Adipocyte (in vitro differentiated cells): ENCODE measurements at regions not wholly inside any gene's neighbourhood (a gene's known extent, or its start where the extent isn't known, plus 50 kb on each side); places are given as distances from the start of the nearest gene placed in this dataset.

Experiments
- DNase-seq: peaks from one replicate; pipeline ENCODE4 v3.0.0-alpha.2; 2015; ENCODE audit warnings: low read depth
- H3K27me3 ChIP-seq: replicated peaks from 2 replicates; pipeline ENCODE4 v1.7.0; 2013; ENCODE audit warnings: mild to moderate bottlenecking, low read length, moderate library complexity; ENCODE audit not compliant: control insufficient read depth, insufficient read depth
- H3K36me3 ChIP-seq: 2 replicates; pipeline ENCODE4 v1.7.0; 2013; ENCODE audit warnings: low read length, mild to moderate bottlenecking, moderate library complexity; ENCODE audit not compliant: control insufficient read depth, insufficient read depth, severe bottlenecking
- H3K4me1 ChIP-seq: 2 replicates; pipeline ENCODE4 v1.7.0; 2013; ENCODE audit warnings: mild to moderate bottlenecking, low read length, moderate library complexity; ENCODE audit not compliant: control insufficient read depth, insufficient read depth
- H3K4me3 ChIP-seq: 2 replicates; pipeline ENCODE4 v1.7.0; 2013; ENCODE audit warnings: mild to moderate bottlenecking, low read length, moderate library complexity
- H3K9ac ChIP-seq: 2 replicates; pipeline ENCODE4 v1.7.0; 2013; ENCODE audit warnings: mild to moderate bottlenecking, low read length, moderate library complexity
- H3K9me3 ChIP-seq: 2 replicates; pipeline ENCODE4 v1.7.0; 2013; ENCODE audit warnings: mild to moderate bottlenecking, low read length, moderate library complexity; ENCODE audit not compliant: control insufficient read depth

DNA sequence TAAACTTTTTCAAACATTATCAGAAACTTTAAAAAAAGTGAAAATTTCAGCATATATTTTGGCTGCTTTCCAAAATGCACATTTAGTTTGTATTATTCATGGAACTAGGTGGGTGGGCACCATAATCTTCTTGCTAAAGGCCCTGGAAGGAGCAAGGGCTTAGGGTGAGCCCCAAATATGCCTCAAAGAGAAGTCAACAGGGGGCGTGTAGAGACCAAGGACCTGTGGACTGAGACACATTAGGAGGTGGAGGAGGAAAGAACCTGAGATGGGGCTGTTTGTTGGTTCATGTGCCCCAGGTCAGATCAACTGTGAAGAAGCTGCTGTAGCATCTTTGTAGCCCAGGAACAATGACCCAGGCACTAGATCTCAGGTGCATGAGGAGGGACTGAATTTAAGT, 79.6 kb upstream of the OLFM4 start:
- no peak overlapping the region for H3K9ac ChIP-seq
- peaks cover 3% of the 10 kb centered on the region for H3K9me3 ChIP-seq
- no peak for DNase-seq
- peaks cover 9% of the 10 kb centered on the region for H3K27me3 ChIP-seq
- H3K4me1 ChIP-seq = no peaks in the 10 kb centered on the region
- no peaks in the 10 kb centered on the region for H3K36me3 ChIP-seq
- H3K4me3 ChIP-seq = no peak overlapping the region

DNA sequence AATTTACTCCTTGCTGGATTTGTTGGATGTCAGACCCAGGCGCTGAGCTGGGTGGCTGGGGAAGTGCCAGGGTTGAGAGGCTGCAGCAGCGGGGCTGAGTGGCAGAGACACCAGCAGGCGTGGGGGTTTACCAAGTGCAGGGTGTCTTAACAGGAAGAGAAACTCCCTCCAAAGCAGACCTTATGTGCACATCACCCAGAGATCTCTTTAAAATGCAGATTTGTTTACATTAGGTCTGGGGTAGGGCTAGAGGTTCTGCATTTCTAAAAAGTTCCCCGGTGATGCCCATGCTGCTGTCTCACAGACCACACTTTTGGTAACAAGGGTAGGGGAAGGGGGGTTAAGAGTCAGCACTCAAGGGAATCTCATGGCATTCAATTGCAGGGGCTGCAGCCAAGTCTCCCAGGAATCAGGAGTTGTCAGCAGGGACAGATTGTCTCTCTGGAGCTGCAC, 80.7 kb upstream of the OLFM4 start:
- Histone ChIP-seq H3K9ac (no peak overlapping the region), H3K36me3 (no peaks in the 10 kb centered on the region), H3K27me3 (peaks cover 9% of the 10 kb centered on the region), H3K4me3 (no peak overlapping the region), H3K4me1 (no peaks in the 10 kb centered on the region), H3K9me3 (peaks cover 3% of the 10 kb centered on the region)
- DNase-seq = no peak

DNA sequence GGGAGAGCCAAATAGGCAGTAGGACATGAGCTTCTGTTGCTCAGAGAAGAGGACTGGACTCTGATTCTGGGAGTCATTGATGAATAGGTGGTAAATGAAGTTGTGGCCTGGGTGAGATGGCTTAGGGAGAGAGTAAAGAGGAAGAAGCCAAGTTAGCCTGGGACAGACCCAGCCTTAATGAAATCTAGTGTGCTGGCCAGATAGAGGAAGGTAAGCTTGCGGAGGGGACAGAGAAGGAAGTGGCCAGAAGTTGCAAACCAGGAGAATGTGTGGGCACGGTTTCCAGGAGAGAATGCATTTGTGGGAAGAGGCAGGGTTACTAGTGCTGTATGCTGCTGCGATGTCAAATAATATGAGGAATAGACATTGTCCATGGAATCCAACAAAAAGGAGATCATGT, 83.3 kb upstream of the OLFM4 start:
- H3K9me3 ChIP-seq = peaks cover 3% of the 10 kb centered on the region
- H3K9ac ChIP-seq = no peak overlapping the region
- H3K27me3 ChIP-seq = peaks cover 9% of the 10 kb centered on the region
- DNase-seq = no peak
- H3K4me1 ChIP-seq = no peaks in the 10 kb centered on the region
- H3K36me3 ChIP-seq = no peaks in the 10 kb centered on the region
- H3K4me3 ChIP-seq = no peak overlapping the region

DNA sequence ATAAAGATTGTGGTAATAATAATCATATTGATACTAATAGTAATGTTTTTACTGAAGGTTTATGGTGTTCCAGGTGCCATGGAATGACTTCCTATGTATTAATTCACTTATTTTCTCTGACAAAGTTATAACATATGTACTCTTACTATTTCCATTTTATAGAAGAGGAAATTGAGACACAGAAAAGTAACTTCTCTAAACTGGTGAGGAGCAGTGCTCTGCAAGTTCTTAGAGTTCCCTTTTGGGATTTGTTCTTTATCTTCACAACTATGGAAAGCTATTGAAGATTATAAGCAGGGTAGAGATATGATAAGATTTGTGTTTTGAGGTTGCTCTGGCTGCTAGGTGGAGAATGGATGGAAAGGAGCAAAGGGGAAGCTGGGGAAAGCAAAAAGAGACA, 83.9 kb upstream of the OLFM4 start:
- no peak overlapping the region for H3K4me3 ChIP-seq
- H3K9me3 ChIP-seq = peaks cover 3% of the 10 kb centered on the region
- peaks cover 5% of the 10 kb centered on the region for H3K27me3 ChIP-seq
- no peaks in the 10 kb centered on the region for H3K4me1 ChIP-seq
- DNase-seq = no peak
- H3K36me3 ChIP-seq = no peaks in the 10 kb centered on the region
- no peak overlapping the region for H3K9ac ChIP-seq

DNA sequence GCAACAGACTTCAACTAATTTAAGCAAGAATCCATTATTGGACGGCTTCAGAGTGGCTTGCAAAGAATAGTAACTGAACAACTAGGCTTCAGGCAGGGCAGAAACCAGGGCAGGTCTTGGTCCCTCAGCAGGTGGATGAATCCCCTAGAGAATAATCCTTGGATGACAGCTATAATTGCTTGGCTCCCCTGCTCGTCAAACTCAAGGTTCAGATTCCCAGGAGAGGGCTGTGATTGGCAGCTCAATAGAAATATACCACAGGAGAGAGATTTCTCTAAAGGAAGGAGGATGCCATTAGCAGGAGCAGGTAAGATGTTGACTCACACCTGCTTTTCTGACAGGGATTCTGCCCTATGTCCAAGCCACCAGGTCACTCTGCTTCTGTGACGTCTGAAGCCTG, 89.6 kb upstream of the PCDH8 start:
- no peak for DNase-seq
- peaks cover 3% of the 10 kb centered on the region for H3K27me3 ChIP-seq
- H3K4me3 ChIP-seq = no peak overlapping the region
- H3K9me3 ChIP-seq = no peaks in the 10 kb centered on the region
- no peaks in the 10 kb centered on the region for H3K36me3 ChIP-seq
- no peak overlapping the region for H3K9ac ChIP-seq
- no peaks in the 10 kb centered on the region for H3K4me1 ChIP-seq

DNA sequence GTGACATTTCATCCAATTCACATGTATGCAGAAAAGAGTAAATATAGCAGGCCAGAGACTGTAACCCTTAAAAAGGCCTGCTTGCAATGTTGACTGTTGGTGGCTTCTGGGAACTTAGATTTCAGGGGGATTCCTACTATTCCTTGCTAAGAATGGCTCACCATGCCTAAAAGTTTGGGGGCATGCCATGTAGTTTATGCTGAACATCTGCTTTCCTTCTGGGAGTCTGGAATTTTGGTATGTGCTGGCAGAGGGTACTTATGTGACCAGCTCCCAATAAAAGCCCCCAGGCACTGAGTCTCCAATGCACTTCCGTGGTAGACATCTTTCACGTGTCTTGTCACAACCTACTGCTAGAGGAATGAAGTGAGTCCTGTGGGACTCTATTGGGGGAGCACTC, 88.4 kb upstream of the PCDH8 start:
- peaks cover 3% of the 10 kb centered on the region for H3K27me3 ChIP-seq
- no peaks in the 10 kb centered on the region for H3K9me3 ChIP-seq
- no peaks in the 10 kb centered on the region for H3K4me1 ChIP-seq
- H3K36me3 ChIP-seq = no peaks in the 10 kb centered on the region
- no peak for DNase-seq
- no peak overlapping the region for H3K9ac ChIP-seq
- H3K4me3 ChIP-seq = no peak overlapping the region

DNA sequence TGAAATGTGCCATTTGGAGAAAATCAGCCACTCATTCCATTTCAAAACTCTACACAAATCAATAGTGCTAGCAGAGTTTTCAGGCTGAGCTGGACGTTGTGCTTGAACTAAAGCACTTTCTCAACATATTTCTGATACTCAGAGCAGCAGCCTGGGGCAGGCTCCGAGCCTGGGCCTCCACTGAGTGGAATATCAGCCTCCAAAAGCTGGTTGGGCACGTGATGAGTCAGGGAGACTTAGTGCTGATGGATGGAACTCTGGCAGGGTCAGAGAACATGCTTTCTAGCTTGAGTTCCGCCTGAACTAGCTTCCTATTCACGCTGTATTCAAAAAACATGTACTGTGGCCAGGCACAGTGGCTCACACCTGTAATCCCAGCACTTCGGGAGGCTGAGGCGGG, 85.8 kb upstream of the PCDH8 start:
- Histone ChIP-seq H3K9me3 (no peaks in the 10 kb centered on the region), H3K4me3 (no peak overlapping the region), H3K4me1 (no peaks in the 10 kb centered on the region), H3K36me3 (no peaks in the 10 kb centered on the region), H3K27me3 (peaks cover 12% of the 10 kb centered on the region), H3K9ac (no peak overlapping the region)
- no peak for DNase-seq

DNA sequence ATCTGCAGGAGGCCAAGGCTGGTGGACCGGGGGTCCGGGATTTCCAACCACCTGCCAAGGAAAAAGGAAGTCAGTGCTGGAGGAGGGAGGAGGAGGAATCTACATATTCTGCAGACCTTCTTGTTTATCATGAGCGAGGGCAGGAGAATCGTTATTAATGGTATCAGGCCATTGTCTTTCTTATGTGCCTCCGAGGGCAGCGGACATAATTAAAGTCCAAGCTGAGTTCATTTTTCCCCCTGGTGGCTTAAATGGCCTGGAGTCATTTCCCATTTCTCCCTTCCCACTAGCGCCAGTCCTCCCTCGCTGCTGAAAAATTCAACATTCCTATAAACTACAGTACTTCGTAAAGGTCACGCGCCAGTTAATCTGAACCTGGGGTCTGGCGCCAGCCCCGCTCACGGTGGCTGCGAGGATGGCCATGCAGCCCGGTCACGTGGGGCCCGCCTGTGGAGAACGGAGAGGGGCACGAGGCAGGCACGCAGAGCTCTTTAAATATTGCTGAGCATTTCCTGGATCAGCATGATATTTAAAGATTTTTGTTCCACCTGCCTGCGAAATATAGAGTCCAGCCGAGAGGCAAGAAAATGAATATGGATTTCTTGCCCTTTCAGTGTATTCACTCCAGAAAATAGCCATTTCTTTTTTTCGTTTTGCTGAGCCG, 85.2 kb upstream of the PCDH8 start:
- Histone ChIP-seq H3K4me1 (no peaks in the 10 kb centered on the region), H3K27me3 (peaks cover 16% of the 10 kb centered on the region), H3K36me3 (no peaks in the 10 kb centered on the region), H3K9me3 (no peaks in the 10 kb centered on the region), H3K4me3 (no peak overlapping the region), H3K9ac (no peak overlapping the region)
- DNase-seq = no peak

DNA sequence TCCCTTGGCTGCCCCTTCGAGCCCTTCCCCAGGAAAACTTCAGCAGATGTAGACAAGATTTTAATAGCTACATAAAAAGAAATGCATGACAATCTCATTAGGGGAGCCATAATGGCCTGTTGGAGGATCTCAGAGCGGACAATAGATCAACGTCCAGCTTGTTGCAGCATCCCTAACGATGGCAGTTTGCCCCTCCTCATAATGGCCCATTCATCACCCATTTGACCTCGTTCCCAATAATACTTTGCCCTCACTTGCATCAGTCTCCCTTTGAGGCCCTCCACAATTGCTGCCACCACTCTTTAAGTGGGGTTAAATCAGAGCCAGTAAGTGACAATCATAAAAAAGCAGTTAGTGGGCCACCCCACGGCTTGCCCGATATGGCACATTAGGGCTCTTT, 84.7 kb upstream of the PCDH8 start:
- Histone ChIP-seq H3K36me3 (no peaks in the 10 kb centered on the region), H3K9ac (no peak overlapping the region), H3K27me3 (peaks cover 19% of the 10 kb centered on the region), H3K4me1 (no peaks in the 10 kb centered on the region), H3K9me3 (no peaks in the 10 kb centered on the region), H3K4me3 (no peak overlapping the region)
- DNase-seq = no peak

DNA sequence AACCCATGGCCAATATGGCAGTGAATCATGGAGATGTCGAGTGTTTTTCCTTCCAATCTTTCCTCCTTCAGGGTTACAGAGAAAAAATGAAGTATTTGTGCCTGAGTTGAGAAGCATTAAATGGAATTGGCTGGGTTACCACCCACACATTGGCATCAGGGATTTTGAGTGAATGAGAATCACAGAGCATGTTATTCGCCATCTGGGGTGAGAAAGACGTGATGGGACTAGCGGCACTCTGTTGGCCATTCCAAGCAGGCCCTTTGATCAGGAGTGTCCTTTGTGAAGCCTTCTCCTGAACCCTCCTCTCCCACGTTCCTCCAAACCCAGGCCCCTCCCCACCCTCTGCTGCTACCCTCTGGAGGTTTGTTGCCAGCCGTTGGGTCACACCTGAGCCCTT, 84.2 kb upstream of the PCDH8 start:
- Histone ChIP-seq H3K4me3 (no peak overlapping the region), H3K36me3 (no peaks in the 10 kb centered on the region), H3K9me3 (no peaks in the 10 kb centered on the region), H3K27me3 (peaks cover 16% of the 10 kb centered on the region), H3K4me1 (no peaks in the 10 kb centered on the region), H3K9ac (no peak overlapping the region)
- DNase-seq = no peak

DNA sequence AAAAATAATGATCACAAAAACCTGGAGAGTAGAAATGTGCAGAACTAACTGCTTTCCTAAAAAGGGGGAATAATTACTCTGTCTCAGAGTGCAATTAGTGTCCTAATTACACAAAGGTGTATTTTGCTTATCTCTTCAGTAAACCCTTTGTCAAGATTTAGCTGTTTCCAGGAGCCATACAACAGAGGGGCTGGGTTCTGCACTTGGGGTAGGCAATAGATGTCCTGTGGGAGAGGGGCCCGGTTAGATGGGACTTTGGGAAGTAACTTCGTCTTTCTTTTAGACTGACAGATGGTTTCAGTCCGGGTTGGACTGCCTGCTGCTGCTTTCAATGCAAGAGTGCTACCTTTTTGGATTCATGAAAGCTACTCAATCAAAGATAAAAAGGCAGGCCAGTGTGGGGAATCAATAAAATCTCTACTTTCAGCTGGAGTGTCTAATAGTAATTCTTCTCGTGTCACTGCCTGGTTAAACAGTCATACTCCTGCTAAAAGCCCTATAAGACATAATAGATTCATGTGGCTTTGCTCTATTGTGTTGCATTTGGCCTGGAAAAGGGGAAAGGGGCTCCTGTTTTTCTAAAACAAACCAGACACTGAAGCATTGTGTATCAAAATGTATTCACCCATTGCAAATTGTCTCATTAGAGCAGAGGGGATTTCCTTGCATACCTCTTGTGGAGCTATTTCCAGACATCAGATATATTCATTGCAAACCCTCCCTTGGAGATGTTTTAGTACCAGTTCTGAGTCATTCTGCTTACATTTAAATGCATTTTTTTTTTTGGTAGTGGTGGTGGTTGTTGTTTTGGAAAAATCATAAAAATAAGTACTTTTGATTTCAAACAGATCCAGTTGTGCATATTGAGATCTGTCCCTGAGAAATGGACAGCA, 83.3 kb upstream of the PCDH8 start:
- Histone ChIP-seq H3K36me3 (no peaks in the 10 kb centered on the region), H3K27me3 (peaks cover 16% of the 10 kb centered on the region), H3K9me3 (no peaks in the 10 kb centered on the region), H3K9ac (no peak overlapping the region), H3K4me3 (no peak overlapping the region), H3K4me1 (no peaks in the 10 kb centered on the region)
- DNase-seq = no peak
